GM13977 (cell line): ENCODE measurements at regions not wholly inside any gene's neighbourhood (a gene's known extent, or its start where the extent isn't known, plus 50 kb on each side); places are given as distances from the start of the nearest gene placed in this dataset.

ENCODE experiments used
- DNase-seq: peaks from one replicate; pipeline ENCODE4 v3.0.0; 2012; ENCODE audit warnings: low spot score
- in situ Hi-C: fragments of 300-500 bp; cut with MboI; formaldehyde crosslinking; loops from one replicate; pipeline ENCODE4 v1.12.0; 2022; ENCODE audit warnings: low sequenced_read_pairs, low pct_unique_long_range_greater_than_20kb, mixed read lengths, inconsistent platforms; ENCODE audit not compliant: unreplicated experiment
- TF ChIP-seq, protein P1 (sequence below): IDR thresholded peaks from 2 replicates; pipeline ENCODE4 v1.5.1; 2012; ENCODE audit warnings: mild to moderate bottlenecking, control low read depth; ENCODE audit not compliant: insufficient read depth; ENCODE audit errors: extremely low read depth, missing control alignments

DNA sequence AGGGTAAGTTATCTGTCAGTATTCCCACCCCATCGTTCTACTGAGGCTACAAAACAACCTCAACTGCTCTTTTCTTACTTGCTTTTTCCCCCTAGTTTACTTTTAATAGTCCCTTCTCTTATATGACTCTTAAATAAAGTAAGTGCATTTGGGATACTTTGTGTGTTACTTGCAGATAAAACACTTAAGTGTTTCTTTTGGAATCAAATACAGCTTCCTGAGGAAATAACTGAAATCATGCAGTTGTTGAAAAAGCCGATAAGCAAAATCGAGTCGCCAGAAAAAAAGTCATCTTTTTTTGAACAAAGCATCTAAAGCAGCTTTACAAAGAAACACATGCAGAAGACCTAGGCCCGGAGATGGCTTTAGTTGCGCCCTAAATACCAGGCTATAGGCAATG lies 53.5 kb upstream of the EPB41L4A start:
- in situ Hi-C loops, result no loop called here
- DNase-seq, result no peak
- TF ChIP-seq, protein P1, sequence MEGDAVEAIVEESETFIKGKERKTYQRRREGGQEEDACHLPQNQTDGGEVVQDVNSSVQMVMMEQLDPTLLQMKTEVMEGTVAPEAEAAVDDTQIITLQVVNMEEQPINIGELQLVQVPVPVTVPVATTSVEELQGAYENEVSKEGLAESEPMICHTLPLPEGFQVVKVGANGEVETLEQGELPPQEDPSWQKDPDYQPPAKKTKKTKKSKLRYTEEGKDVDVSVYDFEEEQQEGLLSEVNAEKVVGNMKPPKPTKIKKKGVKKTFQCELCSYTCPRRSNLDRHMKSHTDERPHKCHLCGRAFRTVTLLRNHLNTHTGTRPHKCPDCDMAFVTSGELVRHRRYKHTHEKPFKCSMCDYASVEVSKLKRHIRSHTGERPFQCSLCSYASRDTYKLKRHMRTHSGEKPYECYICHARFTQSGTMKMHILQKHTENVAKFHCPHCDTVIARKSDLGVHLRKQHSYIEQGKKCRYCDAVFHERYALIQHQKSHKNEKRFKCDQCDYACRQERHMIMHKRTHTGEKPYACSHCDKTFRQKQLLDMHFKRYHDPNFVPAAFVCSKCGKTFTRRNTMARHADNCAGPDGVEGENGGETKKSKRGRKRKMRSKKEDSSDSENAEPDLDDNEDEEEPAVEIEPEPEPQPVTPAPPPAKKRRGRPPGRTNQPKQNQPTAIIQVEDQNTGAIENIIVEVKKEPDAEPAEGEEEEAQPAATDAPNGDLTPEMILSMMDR, result no peak

DNA sequence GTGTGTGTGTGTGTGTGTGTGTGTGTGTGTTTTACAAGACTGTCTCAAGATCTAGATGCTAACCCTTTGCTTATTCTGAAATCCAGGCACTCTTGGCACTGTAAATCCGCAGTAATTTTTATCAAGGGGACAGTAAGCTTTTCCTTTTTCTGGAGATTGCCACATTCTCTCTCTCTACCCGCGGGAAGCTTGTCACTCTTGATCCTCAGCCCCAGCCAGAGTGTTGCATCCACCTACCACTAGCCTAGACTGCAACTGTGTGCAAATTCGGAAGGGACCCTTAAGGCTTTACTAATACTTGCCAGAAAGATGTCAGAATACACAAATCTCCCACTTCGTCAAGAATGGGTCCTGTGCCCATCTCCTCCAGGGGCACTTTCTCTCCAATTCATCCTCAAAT lies 54.9 kb upstream of the EPB41L4A start:
- in situ Hi-C loops, result no loop called here
- TF ChIP-seq, protein P1, result no peak
- no peak for DNase-seq

DNA sequence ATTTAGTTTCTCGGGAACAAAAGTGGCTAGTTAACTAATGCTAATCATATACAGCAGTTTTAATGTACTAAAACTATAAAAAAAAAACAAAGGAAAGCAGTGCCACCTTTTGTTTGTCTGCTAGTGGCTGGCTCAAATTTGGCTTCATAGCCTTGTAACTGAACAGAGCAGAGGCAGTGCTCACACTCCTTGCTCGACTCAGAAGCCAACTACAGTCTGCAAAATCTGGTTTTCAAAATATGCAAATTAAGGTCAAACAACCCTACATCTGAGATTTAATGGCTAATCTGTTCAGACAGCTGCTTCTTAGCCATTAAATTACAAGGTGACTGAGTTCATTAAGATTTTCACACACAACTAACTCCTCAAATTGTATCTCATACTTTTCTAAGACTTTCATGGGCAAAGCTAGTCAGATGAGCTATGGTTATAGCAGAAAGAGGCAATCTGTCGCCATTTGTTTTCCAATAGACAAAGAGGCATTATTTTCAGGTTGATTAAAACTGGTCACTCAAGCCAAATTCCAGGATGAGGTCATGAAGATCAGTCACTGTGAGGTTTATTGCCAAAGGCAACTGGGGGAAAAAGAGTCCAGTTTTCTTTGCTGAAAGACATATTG lies 56.8 kb upstream of the EPB41L4A start:
- DNase-seq, result no peak
- in situ Hi-C loops, result no loop called here
- TF ChIP-seq, protein P1, result no peak

DNA sequence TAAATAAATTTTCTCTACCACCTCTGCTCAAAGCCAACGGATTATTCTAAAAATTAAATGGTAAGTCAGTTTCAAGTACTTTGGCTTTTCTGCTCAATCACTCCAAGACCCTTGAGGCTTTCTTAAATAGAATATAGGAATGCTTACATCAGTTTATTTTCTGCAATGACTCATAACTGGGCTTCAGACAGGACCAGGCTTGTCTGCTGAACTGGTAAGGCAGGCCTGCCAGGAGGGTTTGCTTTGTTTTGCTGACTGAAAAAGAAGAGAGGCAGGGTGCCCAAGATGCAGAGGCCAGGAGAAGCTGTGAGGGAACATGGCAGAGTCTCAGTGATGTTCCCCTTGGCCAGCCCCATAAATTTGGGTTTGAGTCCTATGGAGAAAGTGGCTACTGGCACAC lies 60.3 kb upstream of the EPB41L4A start:
- DNase-seq, result no peak

DNA sequence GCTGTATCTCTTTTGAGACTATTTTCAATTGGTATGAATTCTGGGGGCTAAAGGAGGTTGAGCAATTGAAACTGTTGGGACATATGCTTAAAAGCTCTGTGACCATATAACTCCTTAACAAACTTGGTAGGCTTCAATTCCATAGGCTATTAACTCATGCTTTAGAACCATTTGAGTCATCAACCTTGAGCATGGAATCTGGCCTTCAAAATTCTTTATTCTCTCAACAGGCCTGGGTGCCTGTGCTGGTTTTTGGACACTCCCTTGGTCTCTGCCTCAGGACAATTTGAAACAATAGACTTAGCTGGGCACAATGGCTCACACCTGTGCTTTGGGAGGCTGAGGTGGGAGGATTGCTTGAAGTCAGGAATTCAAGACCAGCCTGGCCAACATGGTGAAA lies 61.4 kb upstream of the EPB41L4A start:
- no peak for DNase-seq
- in situ Hi-C loops, result no loop called here
- TF ChIP-seq, protein P1, result no peak

More for the DNA sequence above, 60.3 kb upstream of the EPB41L4A start:
- in situ Hi-C loops, result no loop called here
- TF ChIP-seq, protein P1, result no peak

DNA sequence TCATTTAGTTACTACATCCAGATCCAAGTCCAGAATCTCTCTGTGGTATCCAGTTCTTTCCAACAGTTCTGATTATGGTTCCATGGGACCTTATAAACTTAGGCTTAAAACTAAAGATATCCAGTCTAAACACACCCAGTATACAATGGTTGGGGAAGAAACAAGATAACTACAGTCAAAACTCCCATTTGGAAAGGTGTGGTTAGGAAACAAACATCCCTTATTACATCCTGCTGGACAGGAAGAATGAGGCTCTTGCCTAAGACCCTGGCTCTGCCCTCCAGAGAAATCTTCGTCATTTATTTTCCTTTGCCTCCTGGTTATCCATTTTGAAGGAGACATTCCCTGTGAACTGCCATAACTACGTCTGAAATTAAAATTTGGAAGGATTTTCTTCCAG lies 64.6 kb upstream of the EPB41L4A start:
- no peak for DNase-seq
- TF ChIP-seq, protein P1, result no peak
- in situ Hi-C loops, result no loop called here

DNA sequence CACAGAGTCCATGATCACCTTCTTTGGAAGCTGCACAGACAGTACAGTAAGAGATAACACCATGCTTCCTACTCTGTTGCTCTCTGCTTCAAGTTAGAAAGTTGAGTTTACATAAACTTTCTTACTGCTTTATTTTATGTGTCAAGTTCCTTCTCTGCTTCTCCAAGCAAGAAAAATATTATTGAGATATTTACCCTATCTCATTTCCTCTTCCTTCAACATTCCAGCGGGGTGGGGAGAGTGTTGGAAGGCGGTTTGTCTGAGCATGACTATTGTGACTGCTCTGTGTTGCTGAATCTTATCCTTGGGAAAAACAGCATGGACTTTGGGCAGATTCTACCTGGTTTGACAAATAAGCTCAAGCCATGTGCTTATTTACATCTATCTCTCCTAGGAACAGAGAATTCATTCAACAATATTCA lies 66.9 kb upstream of the EPB41L4A start:
- in situ Hi-C loops, result no loop called here
- DNase-seq, result no peak
- TF ChIP-seq, protein P1, result no peak
